GM08714 (cell line): ENCODE measurements at regions not wholly inside any gene's neighbourhood (a gene's known extent, or its start where the extent isn't known, plus 50 kb on each side); places are given as distances from the start of the nearest gene placed in this dataset.
"Not testable (repeated sequence)": the region's sequence is repeated elsewhere in the genome, so short reads cannot be mapped to it uniquely, and the experiment has no call there.

Experiments used
- H3K4me3 ChIP-seq: fragments of 200-500 bp; sonication (Bioruptor generic); 2 replicates; pipeline ENCODE4 v1.5.1; 2014; ENCODE audit warnings: mild to moderate bottlenecking, low read length, inconsistent platforms
- ZNF274 ChIP-seq: IDR thresholded peaks from 2 replicates; pipeline ENCODE4 v1.6.1; 2012; ENCODE audit warnings: mild to moderate bottlenecking, low read depth, low read length

DNA sequence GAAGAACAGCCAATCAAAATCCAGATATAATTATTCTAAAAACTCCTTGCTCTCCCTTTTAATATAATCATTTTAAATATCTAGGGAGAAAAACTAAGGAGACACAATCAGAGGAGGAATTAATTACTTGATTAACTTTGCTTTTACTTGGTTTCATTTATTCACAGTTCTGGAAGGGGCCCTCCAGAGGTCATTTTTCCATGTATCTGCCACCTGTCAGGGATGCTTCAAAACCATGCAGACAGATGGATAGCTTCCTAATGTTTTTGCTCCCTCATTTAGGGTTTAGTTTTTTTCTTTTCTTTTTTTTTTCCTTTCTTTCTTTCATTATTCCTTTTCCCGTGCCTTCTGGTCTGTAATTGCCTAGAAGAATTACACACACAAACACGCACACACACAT lies 438.1 kb upstream of the ARPP21 start:
- TF ChIP-seq ZNF274: no peak
- H3K4me3 ChIP-seq: no peak overlapping the region

DNA sequence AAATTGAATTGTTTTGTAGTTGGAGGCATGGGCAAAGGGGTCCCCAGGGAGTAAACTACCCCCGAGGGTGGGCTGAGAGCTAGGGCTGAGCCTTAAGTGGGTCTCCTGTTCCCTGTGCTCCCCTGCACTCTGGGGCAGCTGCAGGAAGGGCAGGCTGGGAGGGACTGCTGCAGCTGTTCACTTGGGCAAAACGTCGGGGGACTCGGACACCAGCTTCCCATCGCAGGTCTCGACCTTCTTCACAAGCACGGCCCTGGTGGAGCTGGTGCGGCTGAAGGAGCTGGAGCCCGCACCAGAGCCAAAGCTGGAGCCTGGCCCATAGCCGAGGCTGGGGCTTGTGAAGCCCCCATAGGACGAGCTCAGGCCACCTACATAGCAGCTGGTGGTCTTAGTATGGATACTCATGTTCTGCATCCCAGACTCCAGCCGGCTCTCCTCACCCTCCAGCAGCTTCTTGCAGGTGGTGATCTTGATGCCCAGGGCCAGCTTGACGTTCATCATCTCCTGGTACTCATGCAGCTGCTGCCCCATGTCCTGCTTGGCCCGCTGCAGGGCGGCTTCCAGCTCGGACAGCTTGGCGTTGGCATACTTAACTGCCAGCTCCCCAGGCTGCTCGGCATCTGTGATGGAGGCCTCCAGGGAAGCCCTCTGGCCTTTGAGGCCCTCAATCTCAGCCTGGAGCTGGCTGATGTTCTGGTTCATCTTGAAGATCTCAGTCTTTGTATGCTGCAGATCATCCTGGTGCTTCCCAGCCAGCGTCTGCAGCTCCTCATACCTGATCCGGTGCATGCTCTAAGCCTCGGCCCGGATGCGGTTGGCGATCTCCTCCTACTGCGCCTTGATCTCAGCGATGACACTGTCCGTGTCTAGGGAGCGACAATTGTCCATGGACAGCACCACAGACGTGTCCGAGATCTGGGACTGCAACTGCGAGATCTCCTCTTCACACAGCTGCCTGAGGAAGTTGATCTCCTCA lies 423.5 kb upstream of the ARPP21 start:
- no peak for TF ChIP-seq ZNF274
- no peak overlapping the region for H3K4me3 ChIP-seq

DNA sequence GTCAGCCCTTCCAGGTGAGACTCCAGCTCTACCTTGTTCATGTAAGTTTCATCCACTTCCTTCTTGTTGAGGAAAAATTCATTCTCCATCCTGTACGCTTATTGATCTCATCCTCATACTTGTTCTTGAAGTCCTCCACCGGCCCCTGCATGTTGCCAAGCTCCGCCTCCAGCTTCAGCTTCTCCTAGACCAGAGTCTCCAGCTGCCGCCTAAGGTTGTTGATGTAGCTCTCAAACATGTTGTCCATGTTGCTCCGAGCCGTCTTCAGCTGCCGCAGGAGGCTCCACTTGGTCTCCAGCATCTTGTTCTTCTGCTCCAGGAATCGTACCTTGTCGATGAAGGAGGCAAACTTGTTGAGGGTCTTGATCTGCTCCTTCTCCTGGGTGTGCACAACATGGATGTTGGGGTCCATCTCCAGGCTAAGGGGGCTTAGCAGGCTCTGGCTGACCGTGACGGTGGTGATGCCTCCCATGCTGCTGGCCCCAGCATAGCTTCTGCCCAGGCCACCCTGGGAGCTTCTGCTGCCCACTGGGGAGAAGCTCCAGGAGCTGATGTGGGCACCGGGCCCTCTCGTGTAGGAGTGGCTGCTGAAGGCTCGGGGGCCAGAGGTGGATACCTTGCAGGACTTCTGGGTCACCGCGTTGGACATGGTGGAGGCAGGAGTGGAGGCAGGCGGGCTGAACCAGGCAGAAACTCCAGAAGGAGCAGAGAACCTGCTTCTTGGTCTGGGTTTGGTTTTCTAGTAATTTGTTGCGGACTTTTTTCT lies 422.6 kb upstream of the ARPP21 start:
- TF ChIP-seq ZNF274: no peak
- no peak overlapping the region for H3K4me3 ChIP-seq

DNA sequence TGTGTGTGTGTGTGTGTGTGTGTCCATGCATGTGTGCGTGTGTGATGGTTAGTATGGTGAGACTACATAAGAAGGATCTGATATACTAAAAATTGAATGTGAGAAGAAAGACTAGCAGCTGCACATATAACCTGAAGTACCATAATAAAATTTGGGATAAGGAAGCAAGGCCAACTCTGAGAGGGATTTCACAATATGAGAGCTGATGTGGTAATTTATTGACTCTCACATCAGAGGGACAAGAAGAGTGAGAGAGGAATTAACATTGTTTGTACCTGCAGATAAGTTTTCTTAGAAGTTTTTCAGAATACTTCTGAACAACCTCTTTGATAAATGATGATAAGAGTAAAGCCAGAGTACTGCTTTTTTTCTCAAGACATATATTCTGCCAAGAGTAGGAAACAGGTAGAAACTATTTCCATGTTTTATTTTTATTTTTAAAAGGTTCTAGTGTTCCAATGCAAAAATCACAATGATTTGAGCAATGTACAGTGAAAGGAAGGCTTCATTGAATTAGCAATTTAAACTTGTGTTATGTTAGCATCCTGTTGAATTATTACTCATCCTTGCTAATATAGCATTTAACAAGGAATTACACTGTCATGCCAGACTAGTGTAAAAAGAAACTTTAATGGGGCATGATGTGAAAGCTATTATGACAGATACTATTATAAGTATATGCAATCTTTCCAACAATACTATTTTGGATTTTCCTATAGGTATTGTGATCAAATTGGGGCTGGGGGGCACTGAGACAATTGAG lies 415.5 kb upstream of the ARPP21 start:
- H3K4me3 ChIP-seq: no peak overlapping the region
- no peak for TF ChIP-seq ZNF274

DNA sequence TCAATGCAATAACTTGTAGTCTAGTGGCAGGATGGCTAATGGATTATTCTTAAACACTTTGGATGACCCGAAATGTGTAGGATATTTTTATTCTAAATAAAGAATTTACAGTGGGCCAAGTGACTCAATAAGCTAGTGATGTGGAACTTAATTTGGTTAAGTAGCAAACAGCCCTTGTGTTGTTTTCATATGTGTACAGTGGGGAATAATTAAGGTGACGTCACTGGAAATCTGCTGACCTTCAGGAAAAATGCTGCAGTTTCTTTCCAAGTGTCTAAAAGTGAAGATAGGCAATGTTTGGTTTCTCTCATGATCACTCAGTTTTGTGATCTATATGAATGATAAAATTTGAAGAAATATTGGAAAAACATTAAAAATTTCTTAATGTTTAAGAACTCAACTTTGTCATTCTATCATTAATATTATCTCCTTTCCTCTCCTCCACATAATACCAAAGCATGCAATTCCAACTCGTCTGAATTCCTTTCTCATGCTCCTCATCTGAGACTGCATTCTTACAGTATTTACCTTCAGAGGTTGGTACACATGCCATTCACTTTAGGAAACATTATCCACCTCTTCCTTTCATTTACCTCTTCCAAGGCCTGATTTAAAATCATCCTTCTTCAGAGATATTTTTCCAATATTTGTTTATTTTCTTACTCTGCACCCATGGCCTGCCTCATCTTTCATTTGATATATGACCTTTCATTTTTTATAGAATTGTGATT lies 414.6 kb upstream of the ARPP21 start:
- no peak for TF ChIP-seq ZNF274
- H3K4me3 ChIP-seq: no peak overlapping the region

DNA sequence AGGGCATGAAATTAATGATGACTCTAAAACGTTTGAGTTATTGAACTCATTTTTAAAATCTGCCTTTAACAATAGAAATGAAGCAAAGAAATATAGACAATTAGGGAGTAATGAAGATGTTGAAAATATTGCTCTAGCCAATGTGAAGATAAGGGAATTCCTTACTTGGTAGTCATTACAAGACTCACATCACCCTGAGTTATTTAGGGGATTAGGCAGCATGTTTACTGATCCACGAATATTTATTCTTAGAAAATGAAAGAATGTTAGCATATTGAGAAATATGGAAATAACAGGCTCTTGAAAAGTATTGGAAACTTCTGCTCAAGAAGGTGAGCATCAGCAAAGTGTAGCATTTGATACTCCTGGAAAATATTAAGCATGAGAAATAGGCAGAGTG lies 398.1 kb upstream of the ARPP21 start:
- H3K4me3 ChIP-seq: no peak overlapping the region
- TF ChIP-seq ZNF274: no peak

DNA sequence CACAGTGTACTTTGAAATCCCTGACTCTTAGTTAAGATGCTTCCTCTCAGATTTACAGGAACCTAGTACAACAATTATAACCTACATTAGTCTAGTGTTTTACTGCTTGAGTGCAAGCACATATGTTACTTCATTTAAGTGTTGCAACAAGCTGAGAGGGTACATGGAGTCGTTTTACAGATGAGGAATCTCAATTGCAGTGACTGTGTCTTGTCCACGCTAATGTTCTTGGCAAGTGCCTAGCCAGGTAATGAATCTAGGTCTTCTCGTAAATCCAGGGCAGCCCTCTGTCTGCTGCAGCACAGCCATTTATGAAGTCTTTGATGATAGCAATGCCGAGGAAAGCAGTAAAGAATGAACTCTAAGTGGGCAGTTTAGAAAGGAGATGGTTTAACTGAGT lies 384.4 kb upstream of the ARPP21 start:
- no peak for TF ChIP-seq ZNF274
- H3K4me3 ChIP-seq: no peak overlapping the region

DNA sequence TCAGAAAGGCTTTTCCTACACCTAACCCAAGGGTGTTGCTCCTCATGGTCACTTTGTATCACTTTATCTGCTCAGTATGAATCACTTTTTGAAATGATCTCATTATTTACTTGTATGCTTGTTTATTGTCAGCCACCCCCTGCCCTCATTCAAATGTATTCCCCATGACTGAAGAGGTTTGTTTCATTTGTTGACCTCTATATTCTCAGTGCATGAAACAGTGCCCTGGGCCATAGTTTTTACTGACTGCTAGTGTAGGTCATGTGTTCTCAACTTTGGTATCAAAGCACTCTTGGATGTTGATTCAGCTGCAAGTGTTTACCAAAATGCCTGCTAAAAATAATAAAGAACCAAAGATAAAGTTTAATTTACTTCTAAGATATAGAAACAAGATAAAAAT lies 381.7 kb upstream of the ARPP21 start:
- no peak for TF ChIP-seq ZNF274
- no peak overlapping the region for H3K4me3 ChIP-seq

DNA sequence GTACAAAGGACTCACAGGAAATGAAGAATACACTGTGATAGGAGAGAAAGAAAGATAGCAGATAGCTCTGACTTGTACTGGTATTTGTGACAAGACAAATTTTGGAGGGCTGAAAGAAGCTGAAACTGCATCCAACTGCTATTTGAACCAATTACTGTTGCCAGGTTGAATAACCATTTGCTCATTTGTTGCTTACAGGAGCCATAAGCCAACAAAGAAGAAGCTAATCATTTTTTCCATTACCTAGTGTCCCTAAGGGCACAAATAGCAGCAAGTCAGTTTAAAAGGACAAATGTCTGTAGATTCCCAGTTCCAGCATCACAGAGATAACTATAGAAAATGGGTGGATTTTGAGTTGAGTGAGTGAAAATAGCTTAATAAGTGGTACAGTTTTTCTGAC lies 376.9 kb upstream of the ARPP21 start:
- H3K4me3 ChIP-seq: no peak overlapping the region

DNA sequence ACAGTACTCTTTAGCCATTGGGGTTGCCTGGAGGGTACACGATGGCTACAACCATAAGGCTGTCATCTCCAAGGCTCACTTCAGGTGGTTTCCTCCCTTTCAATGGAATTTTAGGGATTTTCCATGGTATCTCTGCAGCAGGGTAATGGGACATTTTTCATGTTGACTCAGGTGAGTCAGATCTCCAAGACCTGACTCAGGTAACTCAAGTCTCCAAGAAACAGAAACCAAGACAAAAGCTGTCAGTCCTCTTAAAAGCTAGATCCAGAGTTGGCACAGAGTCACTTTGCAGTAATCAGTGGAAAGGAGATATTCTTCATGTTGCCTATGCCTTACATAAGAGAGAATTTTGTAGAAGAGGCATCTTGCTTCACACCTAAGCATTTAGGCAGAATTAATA lies 375.8 kb upstream of the ARPP21 start:
- no peak for TF ChIP-seq ZNF274
- no peak overlapping the region for H3K4me3 ChIP-seq

More for the DNA sequence above, 376.9 kb upstream of the ARPP21 start:
- TF ChIP-seq ZNF274: no peak

DNA sequence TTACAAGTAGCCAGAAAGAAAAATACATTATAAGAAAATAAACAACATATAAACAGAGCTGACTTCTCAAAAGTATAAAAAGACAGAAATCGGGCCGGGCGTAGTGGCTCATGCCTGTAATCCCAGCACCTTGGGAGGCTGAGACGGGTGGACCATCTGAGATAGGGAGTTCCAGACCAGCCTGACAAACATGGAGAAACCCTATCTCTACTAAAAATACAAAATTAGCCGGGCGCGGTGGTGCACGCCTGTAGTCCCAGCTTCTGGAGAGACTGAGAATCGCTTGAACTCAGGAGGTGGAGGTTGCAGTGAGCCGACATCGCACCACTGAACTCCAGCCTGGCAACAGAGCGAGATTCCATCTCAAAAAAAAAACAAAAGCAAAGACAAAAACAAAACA lies 373.3 kb upstream of the ARPP21 start:
- H3K4me3 ChIP-seq: not testable (repeated sequence)

DNA sequence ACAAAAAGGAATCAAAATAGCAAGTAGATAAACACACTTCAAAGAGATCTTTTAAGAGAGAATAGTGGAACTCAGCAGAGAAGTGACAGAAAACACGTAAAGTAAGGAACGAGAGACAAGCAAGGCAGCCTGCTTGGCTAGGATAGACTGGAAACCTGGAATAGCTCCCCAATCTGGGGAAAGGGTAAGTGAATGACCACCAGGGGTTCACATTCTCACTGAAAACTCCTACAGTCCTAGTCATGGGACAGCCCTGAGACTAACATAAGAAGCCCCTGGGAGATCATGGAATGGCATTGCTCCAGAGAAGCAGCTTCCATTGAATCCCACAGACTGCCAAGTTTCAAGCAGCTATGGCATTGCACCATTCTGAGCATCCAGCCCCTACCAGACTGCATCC lies 363.6 kb upstream of the ARPP21 start:
- no peak overlapping the region for H3K4me3 ChIP-seq
- no peak for TF ChIP-seq ZNF274

DNA sequence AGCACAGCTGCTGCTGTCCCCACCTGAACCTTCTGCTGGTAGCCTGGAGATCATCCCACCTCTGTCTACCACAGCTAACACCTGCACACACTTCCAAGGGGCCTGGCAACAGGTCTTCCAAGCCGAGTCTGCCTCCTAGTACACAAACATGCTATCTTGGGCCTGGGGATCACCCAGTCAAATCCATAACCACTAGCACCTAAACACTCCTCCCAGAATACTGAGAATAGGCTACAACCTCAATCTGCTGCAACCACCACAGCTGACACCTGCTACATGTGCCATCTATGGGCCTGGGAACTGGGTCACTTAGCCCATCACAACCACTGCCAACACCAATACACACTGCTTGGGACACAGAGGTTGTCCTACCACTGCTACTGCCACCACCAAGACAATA lies 362.8 kb upstream of the ARPP21 start:
- no peak overlapping the region for H3K4me3 ChIP-seq
- no peak for TF ChIP-seq ZNF274
